Panc1 (cell line): ENCODE measurements at regions not wholly inside any gene's neighbourhood (a gene's known extent, or its start where the extent isn't known, plus 50 kb on each side); places are given as distances from the start of the nearest gene placed in this dataset.

ENCODE experiments used
- CTCF ChIP-seq: fragments of 450-650 bp; IDR thresholded peaks from 2 replicates; pipeline ENCODE4 v1.5.1; 2017; ENCODE audit warnings: mild to moderate bottlenecking
- POLR2AphosphoS5 ChIP-seq: IDR thresholded peaks from 2 replicates; pipeline ENCODE4 v1.6.1; 2012; ENCODE audit warnings: mild to moderate bottlenecking, low read depth, low read length, moderate library complexity
- REST ChIP-seq, 2 experiments: IDR thresholded peaks; 2 replicates each; pipeline ENCODE4 v1.6.1; 2011 to 2012; ENCODE audit warnings: low read depth in 2 of 2, control low read depth in 1 of 2, low read length in 1 of 2, mild to moderate bottlenecking in 1 of 2, moderate library complexity in 1 of 2; ENCODE audit not compliant: insufficient read depth in 1 of 2
- SIN3A ChIP-seq: IDR thresholded peaks from 2 replicates; pipeline ENCODE4 v1.6.1; 2012; ENCODE audit warnings: low read depth, mild to moderate bottlenecking, low read length, moderate library complexity, borderline replicate concordance; ENCODE audit not compliant: insufficient read depth
- TCF7L2 ChIP-seq: IDR thresholded peaks from 2 replicates; pipeline ENCODE4 v1.6.1; 2011; ENCODE audit warnings: mild to moderate bottlenecking, low read depth, low read length, inconsistent platforms

GRCh38 chr6:164546263-164546662 lies 763.1 kb downstream of the C6orf118 start:
- TF ChIP-seq CTCF (no peak), REST (IDR thresholded peaks at IDR 0.05; ENCODE audit: insufficient read depth in 1 of 2, low read depth in 2 of 2, low read length in 1 of 2) (no peak), POLR2AphosphoS5 (no peak), SIN3A (no peak), TCF7L2 (no peak)
